GM04504 (cell line): ENCODE measurements at regions not wholly inside any gene's neighbourhood (a gene's known extent, or its start where the extent isn't known, plus 50 kb on each side); places are given as distances from the start of the nearest gene placed in this dataset.
A peak's percentile ranks its signal among the peaks of the same experiment; 100 is the strongest.

ENCODE experiments used
- DNase-seq: peaks from one replicate; pipeline ENCODE4 v3.0.0-alpha.2; 2012; ENCODE audit warnings: low read depth

- DNase-seq, result no peak
Measured at GRCh38 chr10:43781480-43782361, 133.0 kb upstream of the ZNF32 start.

DNA sequence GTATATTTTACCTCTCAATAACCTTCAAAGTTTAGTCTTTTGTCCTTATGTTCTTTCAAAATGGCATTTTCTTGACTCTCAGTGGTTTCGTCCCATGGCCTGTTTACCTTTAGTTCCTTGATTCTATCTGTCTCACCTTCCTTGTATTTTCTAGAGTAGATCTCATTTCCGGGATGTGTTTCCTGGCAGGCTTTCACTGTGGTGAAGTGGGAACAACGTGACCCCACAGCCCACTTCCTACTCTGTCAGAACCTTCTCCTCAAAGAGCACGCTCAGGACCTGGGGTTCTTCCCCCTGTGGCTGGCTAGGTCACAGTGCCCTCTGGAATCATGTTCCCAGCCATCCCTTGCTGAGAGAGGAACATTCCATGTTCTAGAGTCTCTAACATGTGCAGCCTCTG lies 129.9 kb upstream of the ZNF32 start:
- no peak for DNase-seq

DNA sequence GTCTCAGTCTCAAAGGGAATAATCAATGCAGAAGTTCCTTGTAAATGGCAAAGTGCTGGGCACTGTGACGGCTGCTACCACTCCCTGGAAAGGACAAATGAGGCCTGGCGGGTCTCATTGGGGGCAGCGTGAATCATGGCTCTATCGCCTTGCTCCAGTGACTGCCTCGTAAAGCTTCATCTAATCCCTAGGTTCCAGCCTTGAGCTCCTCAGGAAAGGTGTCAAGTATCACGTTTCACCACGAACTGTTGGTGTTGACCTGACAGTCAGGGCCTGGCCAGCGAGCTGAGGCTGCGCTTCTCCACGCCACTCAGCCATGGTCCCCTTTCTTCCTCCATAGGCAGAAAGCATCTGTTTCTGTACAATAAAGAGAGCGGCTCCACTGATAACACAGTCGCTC lies 126.7 kb upstream of the ZNF32 start:
- no peak for DNase-seq

- no peak for DNase-seq
Measured at GRCh38 chr10:43774234-43774769, 125.6 kb upstream of the ZNF32 start.

DNA sequence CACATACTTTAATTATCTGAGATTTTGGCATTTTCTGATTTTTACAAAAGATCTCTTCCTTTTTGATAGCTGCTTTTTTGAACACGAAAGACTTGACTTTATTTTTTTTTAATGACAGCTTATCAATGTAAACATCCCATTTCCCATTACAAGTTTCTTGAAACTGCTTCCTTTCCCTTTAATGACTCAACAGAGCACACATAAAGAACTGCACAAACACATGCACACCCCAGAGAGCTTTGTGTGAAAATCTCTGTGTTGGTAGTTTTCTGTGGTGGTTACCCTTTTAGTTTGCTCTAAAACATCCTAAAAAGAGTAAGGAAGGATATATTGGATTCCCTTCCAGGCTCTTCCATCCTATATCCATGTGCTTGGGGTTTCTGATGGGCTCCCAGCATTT lies 125.1 kb upstream of the ZNF32 start:
- DNase-seq, result no peak

DNA sequence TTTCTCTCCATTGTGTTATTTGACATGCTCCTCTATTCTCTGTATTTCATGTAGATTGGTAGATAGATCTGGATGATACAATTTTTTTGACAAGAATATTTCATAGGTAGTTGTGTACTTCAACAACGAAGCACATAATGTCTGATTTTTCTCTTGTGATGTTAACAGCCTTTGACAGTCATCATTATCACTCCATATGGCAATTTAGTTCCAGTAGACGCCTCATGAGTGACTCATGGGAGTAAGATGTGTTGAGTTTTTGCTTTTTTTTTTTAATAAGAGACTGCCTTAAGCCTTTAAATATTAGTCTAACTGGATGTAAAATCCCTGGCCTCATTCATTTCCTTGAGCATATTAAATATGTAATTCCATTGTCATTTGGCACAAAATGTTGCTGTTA lies 123.5 kb upstream of the ZNF32 start:
- DNase-seq, result no peak

GRCh38 chr10:43771675-43772074 lies 123.0 kb upstream of the ZNF32 start:
- no peak for DNase-seq

GRCh38 chr10:43765516-43765915 lies 116.8 kb upstream of the ZNF32 start:
- DNase-seq, result no peak

GRCh38 chr10:43763846-43764245 lies 115.2 kb upstream of the ZNF32 start:
- no peak for DNase-seq

DNA sequence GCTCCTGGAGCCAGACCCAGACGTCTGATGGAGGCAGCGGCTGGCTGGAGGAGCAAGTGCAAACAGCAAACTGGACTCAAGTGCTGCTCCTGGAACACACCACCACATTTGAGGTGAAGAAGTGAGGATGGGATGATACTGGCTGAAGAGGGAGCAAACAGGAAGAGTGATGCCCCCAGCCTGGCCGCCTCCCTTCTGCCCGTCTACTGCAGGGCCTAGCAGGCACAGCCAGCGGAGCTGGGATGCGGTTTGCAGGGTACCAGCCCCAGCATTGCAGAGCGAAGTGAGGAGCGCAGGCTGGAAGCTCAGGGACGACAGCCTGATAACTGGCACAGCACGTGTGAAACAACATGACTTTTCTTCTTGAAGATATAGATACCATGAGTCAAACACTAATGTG lies 111.8 kb upstream of the ZNF32 start:
- no peak for DNase-seq

DNA sequence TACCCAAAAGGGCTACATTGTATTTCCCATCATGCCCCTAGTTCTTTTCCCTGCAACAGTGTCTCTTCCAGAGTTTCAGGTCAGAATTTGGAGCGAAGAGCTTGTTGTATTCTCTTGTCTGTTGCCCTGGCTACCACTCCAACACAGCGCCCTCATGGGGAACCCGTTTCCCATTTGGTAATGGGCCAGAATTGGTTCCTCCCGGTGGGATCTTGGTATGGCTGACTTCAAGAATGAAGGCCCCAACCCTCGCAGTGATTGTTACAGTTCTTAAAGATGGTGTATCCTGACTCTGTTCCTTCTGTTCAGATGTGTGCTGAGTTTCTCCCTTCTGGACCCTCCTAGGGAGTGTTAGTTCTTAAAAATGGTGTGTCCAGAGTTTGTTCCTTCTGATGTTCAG lies 110.5 kb upstream of the ZNF32 start:
- DNase-seq, result no peak

DNA sequence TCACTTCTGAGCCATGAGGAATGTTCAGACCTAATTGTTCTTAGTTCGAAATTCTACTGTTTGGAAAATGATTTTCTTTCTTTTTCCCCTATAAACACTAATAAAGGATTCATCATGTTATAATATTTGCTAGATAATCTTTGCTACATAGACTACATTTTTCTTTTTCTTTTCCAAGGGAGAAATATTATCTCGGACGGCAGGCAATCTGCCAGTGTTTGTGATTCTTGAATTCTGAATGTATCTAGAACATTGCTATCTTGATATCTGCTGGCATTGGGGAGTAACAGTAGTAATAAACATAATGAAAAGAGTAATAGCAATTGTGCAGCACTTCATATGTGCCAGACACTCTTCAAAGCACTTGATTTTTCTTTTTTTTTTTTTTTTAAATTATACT lies 107.7 kb upstream of the ZNF32 start:
- DNase-seq, result no peak

GRCh38 chr10:43754569-43755260 lies 106.0 kb upstream of the ZNF32 start:
- no peak for DNase-seq

DNA sequence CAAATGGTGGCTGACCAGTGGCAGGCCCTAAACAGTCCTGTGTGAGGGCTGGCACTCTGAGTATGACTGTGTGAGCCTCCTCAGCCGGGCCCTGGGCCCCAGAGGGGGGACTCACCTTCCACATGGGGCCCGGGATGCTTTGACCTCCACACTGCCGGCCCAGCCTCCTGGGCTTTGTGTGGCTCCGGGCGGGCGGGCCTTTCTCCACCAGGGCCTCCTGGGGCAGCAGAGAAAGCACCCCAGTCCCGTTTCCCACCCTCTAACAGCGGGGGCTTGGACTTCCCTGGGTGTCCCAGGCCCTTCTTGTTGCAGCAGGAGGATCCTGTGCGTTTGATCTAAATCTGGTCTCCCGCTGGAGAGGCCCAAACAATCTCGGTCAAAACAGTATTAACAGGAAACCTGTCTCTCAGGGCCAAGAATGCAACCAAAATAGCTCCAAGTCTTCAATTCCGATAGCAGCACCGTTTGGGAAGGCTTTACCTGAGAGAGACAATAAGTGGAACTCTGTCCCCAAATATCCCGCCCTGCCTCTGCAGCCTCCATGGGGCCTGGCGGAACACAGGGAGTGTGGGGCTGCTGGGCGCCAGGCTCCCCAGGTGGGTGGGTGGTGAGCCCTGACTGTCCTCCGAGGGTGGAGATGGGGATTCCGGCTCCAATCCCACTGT lies 104.8 kb upstream of the ZNF32 start:
- no peak for DNase-seq

DNA sequence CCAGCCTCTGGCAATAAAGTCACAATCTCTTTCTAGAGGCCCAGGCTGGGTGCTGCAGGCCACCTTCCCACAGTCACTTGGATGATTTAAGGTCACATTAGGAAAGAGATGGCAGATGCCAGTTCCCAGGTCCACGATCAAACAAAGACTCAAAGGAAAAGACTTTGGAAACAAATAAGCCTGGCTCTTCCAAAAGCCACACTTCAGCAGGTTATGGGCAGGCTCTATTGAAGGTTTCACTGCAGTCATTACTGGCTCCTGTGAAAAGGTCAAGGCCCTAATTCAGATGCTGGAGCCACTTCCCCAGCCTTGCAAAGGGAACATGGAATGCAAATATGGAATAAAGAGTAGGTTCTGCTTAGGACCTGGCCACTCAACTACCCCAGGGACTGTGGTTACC lies 104.0 kb upstream of the ZNF32 start:
- no peak for DNase-seq

GRCh38 chr10:43751646-43752045 lies 103.0 kb upstream of the ZNF32 start:
- no peak for DNase-seq

DNA sequence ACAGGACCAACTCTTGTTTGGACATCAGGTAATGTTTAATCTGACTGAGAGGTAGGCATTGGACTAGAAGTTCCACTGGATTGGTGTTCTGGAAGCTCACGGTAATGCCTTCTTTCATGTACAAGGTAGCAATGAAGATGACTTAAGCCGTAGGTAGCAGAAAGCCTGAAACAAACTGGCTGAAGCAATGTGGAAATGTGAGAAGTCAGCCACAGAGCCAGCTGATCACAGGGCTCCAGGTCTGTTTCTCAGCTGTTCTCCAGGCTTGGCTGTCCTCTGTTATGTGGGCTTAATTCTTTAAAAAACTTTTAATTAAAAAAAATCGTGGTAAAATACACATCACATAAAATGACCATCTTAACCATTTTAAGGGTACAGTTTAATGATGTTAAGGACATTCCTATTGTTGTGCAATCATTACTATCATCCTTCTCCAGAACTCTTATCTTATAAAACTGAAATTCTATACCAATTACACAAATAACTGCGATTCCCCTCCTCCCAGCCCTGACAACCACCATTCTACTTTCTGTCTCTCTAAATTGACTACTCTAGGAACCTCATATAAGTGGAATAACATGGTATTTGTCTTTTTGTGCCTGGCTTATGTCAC lies 101.4 kb upstream of the ZNF32 start:
- no peak for DNase-seq

DNA sequence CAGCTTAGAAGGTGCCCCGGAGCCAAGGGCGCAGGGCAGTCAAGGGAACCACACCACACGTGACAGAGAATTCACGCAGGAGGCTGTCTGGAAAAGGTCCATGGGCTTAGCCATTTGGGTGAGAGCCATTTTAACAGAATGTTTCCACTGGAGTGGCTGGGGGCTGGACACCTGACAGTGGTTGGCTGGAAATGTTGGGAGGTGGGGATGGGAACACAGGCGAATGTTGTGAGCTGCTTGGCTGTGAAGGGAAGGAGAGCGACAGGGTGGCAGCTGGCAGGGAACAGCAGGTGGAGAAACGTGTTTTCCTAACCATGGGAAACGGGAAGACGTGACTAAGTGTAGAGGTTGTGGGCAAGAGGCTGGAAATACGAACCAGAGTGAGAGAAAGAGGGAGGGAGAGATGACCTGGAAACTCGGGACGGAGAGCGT lies 100.5 kb upstream of the ZNF32 start:
- no peak for DNase-seq

- no peak for DNase-seq
Measured at GRCh38 chr10:43748560-43748959, 99.9 kb upstream of the ZNF32 start.

DNA sequence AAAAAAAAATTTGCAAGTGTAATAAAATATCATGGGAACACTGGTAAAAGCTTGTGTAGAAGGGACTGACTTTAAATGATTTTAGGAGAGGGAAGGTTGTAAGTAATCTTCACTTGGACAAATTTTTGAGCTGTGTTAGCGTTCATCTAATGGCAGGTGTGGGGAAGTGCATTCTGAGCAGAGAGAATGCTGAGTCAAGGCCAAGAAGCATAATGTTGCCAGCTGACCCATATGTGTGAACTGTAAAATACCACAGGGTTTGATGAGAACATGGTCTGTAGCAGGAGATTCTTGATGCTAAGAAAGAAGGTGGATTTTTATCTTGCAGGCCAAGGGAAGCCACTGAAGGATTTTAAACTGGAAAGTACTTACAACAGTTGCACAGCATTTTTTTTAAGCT lies 98.2 kb upstream of the ZNF32 start:
- no peak for DNase-seq

GRCh38 chr10:43739161-43739560 lies 90.5 kb upstream of the ZNF32 start:
- DNase-seq, result peak; percentile 40

DNA sequence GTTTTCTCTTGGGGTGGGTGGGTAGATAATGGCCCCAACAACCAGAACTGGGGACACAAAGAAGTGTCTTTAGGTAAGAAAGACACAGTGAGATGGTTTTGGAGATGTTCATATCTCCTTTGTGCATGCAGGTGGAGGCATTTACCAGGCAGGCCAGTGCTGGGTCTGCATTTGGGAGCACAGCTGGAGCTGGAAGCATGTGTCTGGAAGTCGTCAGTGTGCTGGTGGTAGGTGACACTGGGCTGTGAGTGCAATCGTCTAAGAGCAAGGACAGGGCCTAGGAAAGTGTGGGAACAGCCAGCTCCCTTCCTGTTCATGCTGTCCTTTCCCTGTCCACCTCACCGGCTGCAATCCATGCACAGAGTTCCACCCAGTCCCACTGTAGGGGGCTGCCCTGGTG lies 88.3 kb upstream of the ZNF32 start:
- no peak for DNase-seq
